BJ (cell line): ENCODE measurements at regions not wholly inside any gene's neighbourhood (a gene's known extent, or its start where the extent isn't known, plus 50 kb on each side); places are given as distances from the start of the nearest gene placed in this dataset.

Experiments
- CTCF ChIA-PET: fragments of 350-600 bp; formaldehyde crosslinking; extraction: SDS; loops from one replicate; lab custom pipeline; 2021; ENCODE audit warnings: antibody characterized with exemption, inconsistent platforms; lab: Yijun Ruan, JAX
- POLR2A ChIA-PET: fragments of 300-600 bp; sonication (Branson Sonifier 250); formaldehyde crosslinking; extraction: SDS; loops from one replicate; lab custom pipeline; 2021; ENCODE audit warnings: antibody characterized with exemption; lab: Charles Lee
- DNase-seq: peaks from one replicate; pipeline ENCODE4 v3.0.0-alpha.2; 2011; ENCODE audit warnings: low read depth
- H3K27me3 ChIP-seq: 2 replicates; pipeline ENCODE4 v1.6.0; 2011; ENCODE audit warnings: low read length; ENCODE audit not compliant: control insufficient read depth, insufficient read depth
- H3K36me3 ChIP-seq: 2 replicates; pipeline ENCODE4 v1.5.1; 2011; ENCODE audit warnings: low read length; ENCODE audit not compliant: control insufficient read depth, insufficient read depth
- H3K4me3 ChIP-seq: 2 replicates; pipeline ENCODE4 v1.5.1; 2011; ENCODE audit warnings: low read depth, mild to moderate bottlenecking, control low read depth, low read length
- TF ChIP-seq, protein P1 (sequence below): IDR thresholded peaks from 2 replicates; pipeline ENCODE4 v1.5.1; 2011; ENCODE audit warnings: low read depth, mild to moderate bottlenecking, control low read depth, inconsistent platforms, low read length, moderate library complexity; ENCODE audit not compliant: insufficient read depth

DNA sequence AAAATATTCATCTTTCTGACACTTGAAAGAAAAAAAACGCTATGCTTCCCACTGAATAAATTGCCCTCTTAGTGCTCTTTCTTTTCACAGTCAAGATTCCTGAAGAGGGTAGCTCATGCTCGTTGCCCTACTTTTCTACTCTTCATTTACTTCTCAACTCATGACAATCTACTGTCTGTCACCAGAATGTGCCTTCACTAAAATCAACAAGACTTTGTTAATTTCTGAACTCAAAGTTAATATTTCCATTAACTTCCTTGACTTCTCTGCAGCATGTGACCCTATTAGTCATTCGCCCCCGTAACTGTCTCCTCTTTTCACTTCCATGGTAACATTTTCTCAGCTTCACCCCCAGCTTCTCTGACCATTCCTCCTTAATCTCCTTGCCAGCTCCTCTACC is 98.9 kb upstream of the MAPRE2 start:
- TF ChIP-seq, protein P1, sequence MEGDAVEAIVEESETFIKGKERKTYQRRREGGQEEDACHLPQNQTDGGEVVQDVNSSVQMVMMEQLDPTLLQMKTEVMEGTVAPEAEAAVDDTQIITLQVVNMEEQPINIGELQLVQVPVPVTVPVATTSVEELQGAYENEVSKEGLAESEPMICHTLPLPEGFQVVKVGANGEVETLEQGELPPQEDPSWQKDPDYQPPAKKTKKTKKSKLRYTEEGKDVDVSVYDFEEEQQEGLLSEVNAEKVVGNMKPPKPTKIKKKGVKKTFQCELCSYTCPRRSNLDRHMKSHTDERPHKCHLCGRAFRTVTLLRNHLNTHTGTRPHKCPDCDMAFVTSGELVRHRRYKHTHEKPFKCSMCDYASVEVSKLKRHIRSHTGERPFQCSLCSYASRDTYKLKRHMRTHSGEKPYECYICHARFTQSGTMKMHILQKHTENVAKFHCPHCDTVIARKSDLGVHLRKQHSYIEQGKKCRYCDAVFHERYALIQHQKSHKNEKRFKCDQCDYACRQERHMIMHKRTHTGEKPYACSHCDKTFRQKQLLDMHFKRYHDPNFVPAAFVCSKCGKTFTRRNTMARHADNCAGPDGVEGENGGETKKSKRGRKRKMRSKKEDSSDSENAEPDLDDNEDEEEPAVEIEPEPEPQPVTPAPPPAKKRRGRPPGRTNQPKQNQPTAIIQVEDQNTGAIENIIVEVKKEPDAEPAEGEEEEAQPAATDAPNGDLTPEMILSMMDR = no peak
- POLR2A ChIA-PET = no interaction called here
- CTCF ChIA-PET = interaction anchor here (0.9 kb wide), 1 partner anchor 443 kb away, joined by 3 read pairs; no protein-coding TSS in a partner anchor
- Histone ChIP-seq H3K27me3 (0 out of 2 replicates have a peak, but pooled peaks cover 1% of the 10 kb centered on the region), H3K36me3 (no peaks in the 10 kb centered on the region), H3K4me3 (no peak overlapping the region)
- DNase-seq = no peak

- Histone ChIP-seq H3K36me3 (no peaks in the 10 kb centered on the region), H3K4me3 (no peak overlapping the region), H3K27me3 (0 out of 2 replicates have a peak, but pooled peaks cover 1% of the 10 kb centered on the region)
- TF ChIP-seq, protein P1 = no peak
- DNase-seq = no peak
- ChIA-PET CTCF (no interaction called here), POLR2A (no interaction called here)
Measured at GRCh38 chr18:34942975-34943374, 98.2 kb upstream of the MAPRE2 start.

GRCh38 chr18:34943587-34943986 is 97.6 kb upstream of the MAPRE2 start:
- Histone ChIP-seq H3K27me3 (0 out of 2 replicates have a peak, but pooled peaks cover 1% of the 10 kb centered on the region), H3K36me3 (no peaks in the 10 kb centered on the region), H3K4me3 (no peak overlapping the region)
- POLR2A ChIA-PET = no interaction called here
- TF ChIP-seq, protein P1 = no peak
- DNase-seq = no peak
- CTCF ChIA-PET = interaction anchor here (0.6 kb wide), 1 partner anchor 468 kb away, joined by 3 read pairs; no protein-coding TSS in a partner anchor

DNA sequence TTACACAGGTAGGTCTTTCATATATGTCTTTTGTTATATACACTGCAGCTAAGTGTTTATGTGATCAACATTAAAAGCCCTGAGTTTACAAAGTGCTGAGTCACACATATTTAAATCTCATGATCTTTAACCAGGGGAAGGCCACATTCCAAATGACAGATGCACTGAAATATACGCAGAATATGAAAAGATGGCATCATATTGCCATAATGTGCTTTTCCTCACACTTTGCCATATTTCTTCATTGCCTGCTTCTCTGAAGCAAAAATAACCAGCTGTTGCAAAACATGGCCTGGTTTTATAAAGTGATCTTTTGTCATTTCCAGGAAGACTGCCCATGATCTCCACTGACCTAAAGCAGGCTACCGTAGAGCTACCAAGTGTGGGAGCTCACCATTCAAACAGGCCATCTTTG is 93.5 kb upstream of the MAPRE2 start:
- TF ChIP-seq, protein P1 = no peak
- Histone ChIP-seq H3K4me3 (no peak overlapping the region), H3K36me3 (no peaks in the 10 kb centered on the region), H3K27me3 (0 out of 2 replicates have a peak, but pooled peaks cover 1% of the 10 kb centered on the region)
- CTCF ChIA-PET = interaction anchor here (0.5 kb wide), 1 partner anchor 228 kb away, joined by 3 read pairs; no protein-coding TSS in a partner anchor
- POLR2A ChIA-PET = no interaction called here
- DNase-seq = no peak

- TF ChIP-seq, protein P1 = no peak
- no peak overlapping the region for H3K4me3 ChIP-seq
- DNase-seq = no peak
- no peaks in the 10 kb centered on the region for H3K27me3 ChIP-seq
- no peaks in the 10 kb centered on the region for H3K36me3 ChIP-seq
- CTCF ChIA-PET = no interaction called here
- POLR2A ChIA-PET = no interaction called here
Measured at GRCh38 chr18:34951625-34952379, 89.4 kb upstream of the MAPRE2 start.
